CD14-positive monocyte (primary cell): ENCODE measurements at regions not wholly inside any gene's neighbourhood (a gene's known extent, or its start where the extent isn't known, plus 50 kb on each side); places are given as distances from the start of the nearest gene placed in this dataset.

Experiments
- DNase-seq, 3 donors: peaks; one replicate each; pipeline ENCODE4 v3.0.0-alpha.2; 2011 to 2022
- H2AFZ ChIP-seq: 2 replicates; pipeline ENCODE4 v1.6.0; 2012; ENCODE audit warnings: mild to moderate bottlenecking, low read depth, low read length, inconsistent platforms; ENCODE audit not compliant: insufficient read depth, poor library complexity, severe bottlenecking
- H3K27ac ChIP-seq, 2 donors: 1 replicate in 1 of 2; 2 replicates in 1 of 2; pipeline ENCODE4 v1.5.1; 2012 to 2013; ENCODE audit warnings: low read length in 2 of 2, control low read depth in 1 of 2, inconsistent platforms in 1 of 2, low read depth in 1 of 2, mild to moderate bottlenecking in 1 of 2
- H3K27me3 ChIP-seq, 2 donors: one replicate each; pipeline versions ENCODE4 v1.6.0 to v1.6.1; 2011 to 2013; ENCODE audit warnings: low read length in 2 of 2; ENCODE audit not compliant: control insufficient read depth in 2 of 2, insufficient read depth in 2 of 2
- H3K36me3 ChIP-seq, 2 donors: replicated peaks in 1 of 2; 1 replicate in 1 of 2; 2 replicates in 1 of 2; pipeline versions ENCODE4 v1.5.1 to v1.6.1; 2012 to 2013; ENCODE audit warnings: low read length in 2 of 2, control low read depth in 1 of 2, inconsistent platforms in 1 of 2, mild to moderate bottlenecking in 1 of 2; ENCODE audit not compliant: insufficient read depth in 2 of 2, control insufficient read depth in 1 of 2
- H3K4me1 ChIP-seq, 2 donors: 1 replicate in 1 of 2; 2 replicates in 1 of 2; pipeline versions ENCODE4 v1.5.1 to v1.6.1; 2012 to 2013; ENCODE audit warnings: low read length in 2 of 2, control low read depth in 1 of 2, inconsistent platforms in 1 of 2, mild to moderate bottlenecking in 1 of 2, moderate library complexity in 1 of 2; ENCODE audit not compliant: insufficient read depth in 2 of 2, control insufficient read depth in 1 of 2
- H3K4me2 ChIP-seq: replicated peaks from 2 replicates; pipeline ENCODE3; 2012; ENCODE audit warnings: low read length, moderate library complexity, mild to moderate bottlenecking; ENCODE audit not compliant: poor library complexity, severe bottlenecking; ENCODE audit errors: extremely low read depth
- H3K4me3 ChIP-seq, 3 experiments: fragments of 200-600 bp in 1 of 3; sonication (generic) in 1 of 3; replicated peaks in 1 of 3; 1 replicate in 2 of 3; 2 replicates in 1 of 3; pipeline ENCODE4 v1.5.1; 2011 to 2013; ENCODE audit warnings: low read length in 3 of 3, mild to moderate bottlenecking in 3 of 3, control low read depth in 2 of 3, low read depth in 2 of 3, inconsistent platforms in 1 of 3, moderate library complexity in 1 of 3
- H3K79me2 ChIP-seq: 2 replicates; pipeline ENCODE4 v1.6.0; 2012; ENCODE audit warnings: mild to moderate bottlenecking, control low read depth, inconsistent platforms, low read length, moderate library complexity; ENCODE audit not compliant: insufficient read depth
- H3K9ac ChIP-seq: 2 replicates; pipeline ENCODE4 v1.6.0; 2017; ENCODE audit warnings: low read length, mild to moderate bottlenecking; ENCODE audit not compliant: insufficient read depth, poor library complexity, severe bottlenecking
- H3K9me3 ChIP-seq, 2 donors: replicated peaks in 1 of 2; 1 replicate in 1 of 2; 2 replicates in 1 of 2; pipeline versions ENCODE4 v1.5.1 to v1.6.1; 2012 to 2013; ENCODE audit warnings: low read length in 2 of 2, control low read depth in 1 of 2; ENCODE audit not compliant: control insufficient read depth in 1 of 2, insufficient read depth in 1 of 2
- H4K20me1 ChIP-seq: 2 replicates; pipeline ENCODE4 v1.6.0; 2012; ENCODE audit warnings: mild to moderate bottlenecking, low read length, control low read depth, moderate library complexity; ENCODE audit not compliant: insufficient read depth
- H3K27ac Mint-ChIP-seq, 7 donors: one replicate each; pipeline ENCODE4 v1.8.0; 2020; ENCODE audit warnings: mild to moderate bottlenecking in 7 of 7, mixed read lengths in 7 of 7, moderate library complexity in 6 of 7, inconsistent platforms in 2 of 7
- H3K27me3 Mint-ChIP-seq, 3 donors: one replicate each; pipeline ENCODE4 v1.8.0; 2021 to 2022; ENCODE audit warnings: low read depth in 3 of 3, mild to moderate bottlenecking in 3 of 3, mixed read lengths in 3 of 3, moderate library complexity in 3 of 3, inconsistent platforms in 1 of 3
- H3K36me3 Mint-ChIP-seq, 2 donors: one replicate each; pipeline ENCODE4 v1.8.0; 2020; ENCODE audit warnings: mixed read lengths in 2 of 2, inconsistent platforms in 1 of 2, mild to moderate bottlenecking in 1 of 2
- H3K4me1 Mint-ChIP-seq: one replicate; pipeline ENCODE4 v1.8.0; 2020; ENCODE audit warnings: mild to moderate bottlenecking, mixed read lengths
- H3K4me3 Mint-ChIP-seq, 2 donors: one replicate each; pipeline ENCODE4 v1.8.0; 2020; ENCODE audit warnings: mild to moderate bottlenecking in 2 of 2, mixed read lengths in 2 of 2, moderate library complexity in 1 of 2
- H3K9me3 Mint-ChIP-seq, 7 donors: one replicate each; pipeline ENCODE4 v1.8.0; 2020 to 2022; ENCODE audit warnings: mixed read lengths in 7 of 7, mild to moderate bottlenecking in 6 of 7, moderate library complexity in 6 of 7, inconsistent platforms in 2 of 7
- WGBS: methylation state at CpG from one replicate; pipeline ENCODE4 v1.1.5; 2013; ENCODE audit warnings: missing lambda C conversion rate; ENCODE audit not compliant: insufficient coverage; 5-methylcytosine and 5-hydroxymethylcytosine counted together
- intact Hi-C, 2 donors: fragments of 100-400 bp; cut with micrococcal nuclease; formaldehyde crosslinking; loops; one replicate each; pipeline versions ENCODE4 v1.15.0 to v1.15.1; 2023
- TF ChIP-seq, protein P1 (sequence below): fragments of 200-600 bp; IDR thresholded peaks from one replicate; pipeline ENCODE4 v1.8.0; 2022; ENCODE audit warnings: antibody characterized with exemption, mild to moderate bottlenecking

DNA sequence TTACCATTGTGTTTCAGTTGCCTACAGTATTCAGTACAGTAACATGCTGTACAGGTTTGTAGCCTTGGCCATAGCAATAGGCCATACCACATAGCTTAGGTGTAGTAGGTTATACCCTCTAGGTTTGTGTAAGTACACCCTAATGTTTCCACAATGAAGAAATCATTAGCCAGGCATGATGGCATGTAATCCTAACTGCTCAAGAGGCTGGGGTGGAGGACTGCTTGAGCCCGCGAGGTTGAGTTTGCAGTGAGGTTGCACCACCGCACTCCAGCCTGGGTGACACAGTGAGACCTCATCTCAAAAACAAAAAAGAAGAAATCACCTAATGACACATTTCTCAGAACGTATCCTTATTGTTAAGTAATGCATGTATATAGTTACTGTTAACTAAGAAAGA lies 63.2 kb upstream of the KTN1 start:
- Mint-ChIP-seq H3K4me1 (no peaks in the 10 kb centered on the region), H3K9me3 (peaks cover 0 to 4% (median 3%) of the 10 kb centered on the region in 7 donors), H3K27ac (no peak overlapping the region), H3K36me3 (no peaks in the 10 kb centered on the region), H3K27me3 (no peaks in the 10 kb centered on the region), H3K4me3 (no peak overlapping the region)
- Histone ChIP-seq H4K20me1 (no peaks in the 10 kb centered on the region), H2AFZ (no peak overlapping the region), H3K4me3 (no peak overlapping the region), H3K27ac (no peak overlapping the region), H3K4me1 (no peaks in the 10 kb centered on the region), H3K36me3 (no peaks in the 10 kb centered on the region), H3K9ac (no peak overlapping the region), H3K79me2 (no peaks in the 10 kb centered on the region), H3K9me3 (peaks cover 0 to 4% of the 10 kb centered on the region in 2 donors), H3K4me2 (no peak overlapping the region), H3K27me3 (no peaks in the 10 kb centered on the region)
- TF ChIP-seq, protein P1, sequence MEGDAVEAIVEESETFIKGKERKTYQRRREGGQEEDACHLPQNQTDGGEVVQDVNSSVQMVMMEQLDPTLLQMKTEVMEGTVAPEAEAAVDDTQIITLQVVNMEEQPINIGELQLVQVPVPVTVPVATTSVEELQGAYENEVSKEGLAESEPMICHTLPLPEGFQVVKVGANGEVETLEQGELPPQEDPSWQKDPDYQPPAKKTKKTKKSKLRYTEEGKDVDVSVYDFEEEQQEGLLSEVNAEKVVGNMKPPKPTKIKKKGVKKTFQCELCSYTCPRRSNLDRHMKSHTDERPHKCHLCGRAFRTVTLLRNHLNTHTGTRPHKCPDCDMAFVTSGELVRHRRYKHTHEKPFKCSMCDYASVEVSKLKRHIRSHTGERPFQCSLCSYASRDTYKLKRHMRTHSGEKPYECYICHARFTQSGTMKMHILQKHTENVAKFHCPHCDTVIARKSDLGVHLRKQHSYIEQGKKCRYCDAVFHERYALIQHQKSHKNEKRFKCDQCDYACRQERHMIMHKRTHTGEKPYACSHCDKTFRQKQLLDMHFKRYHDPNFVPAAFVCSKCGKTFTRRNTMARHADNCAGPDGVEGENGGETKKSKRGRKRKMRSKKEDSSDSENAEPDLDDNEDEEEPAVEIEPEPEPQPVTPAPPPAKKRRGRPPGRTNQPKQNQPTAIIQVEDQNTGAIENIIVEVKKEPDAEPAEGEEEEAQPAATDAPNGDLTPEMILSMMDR, result no peak
- intact Hi-C loops, result no loop called here
- no peak for DNase-seq
- WGBS, result no CpG with 5 or more reads among the region's 4 CpGs

DNA sequence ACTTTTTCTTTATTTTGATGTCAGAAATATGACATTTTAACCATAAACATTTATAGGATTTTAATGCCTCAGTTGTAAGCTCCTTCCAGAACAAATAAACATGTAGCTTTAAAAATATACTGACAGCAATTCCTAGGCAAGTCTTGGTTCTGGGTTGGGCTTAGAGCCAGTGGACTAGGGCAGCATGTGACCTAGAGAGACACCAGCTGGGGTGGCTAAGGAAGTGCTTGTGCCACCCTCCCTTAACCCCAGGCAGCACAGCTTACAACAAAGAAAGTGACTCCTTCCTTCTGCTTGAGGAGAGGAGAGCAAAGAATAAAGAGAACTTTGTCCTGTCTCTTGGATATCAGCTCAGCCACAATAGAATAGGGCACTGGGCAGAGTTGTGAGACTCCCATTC lies 61.6 kb upstream of the KTN1 start:
- H4K20me1 ChIP-seq, result no peaks in the 10 kb centered on the region
- H3K9me3 ChIP-seq, result peaks cover 0 to 4% of the 10 kb centered on the region in 2 donors
- H3K9ac ChIP-seq, result no peak overlapping the region
- H3K27ac ChIP-seq, result no peak overlapping the region
- TF ChIP-seq, protein P1, result no peak
- no peaks in the 10 kb centered on the region for H3K4me1 ChIP-seq
- H2AFZ ChIP-seq, result no peak overlapping the region
- no peaks in the 10 kb centered on the region for H3K27me3 ChIP-seq
- H3K4me2 ChIP-seq, result no peak overlapping the region
- H3K4me3 ChIP-seq, result no peak overlapping the region
- Mint-ChIP-seq H3K27ac (no peak overlapping the region), H3K36me3 (no peaks in the 10 kb centered on the region), H3K4me1 (no peaks in the 10 kb centered on the region), H3K4me3 (no peak overlapping the region), H3K27me3 (no peaks in the 10 kb centered on the region), H3K9me3 (peaks cover 0 to 9% (median 3%) of the 10 kb centered on the region in 7 donors)
- no peak for DNase-seq
- H3K79me2 ChIP-seq, result no peaks in the 10 kb centered on the region
- H3K36me3 ChIP-seq, result no peaks in the 10 kb centered on the region
- intact Hi-C loops, result no loop called here
